Stimulated activated CD4-positive, alpha-beta T cell treated with anti-CD3 and anti-CD28 coated beads, Interleukin-15, amount 100 ng/mL, for 24 hours (primary cell): ENCODE measurements at regions not wholly inside any gene's neighbourhood (a gene's known extent, or its start where the extent isn't known, plus 50 kb on each side); places are given as distances from the start of the nearest gene placed in this dataset.
"Not testable (repeated sequence)": the region's sequence is repeated elsewhere in the genome, so short reads cannot be mapped to it uniquely, and the experiment has no call there.

Experiments used
- DNase-seq: peaks from one replicate; pipeline ENCODE4 v3.0.0-alpha.2; 2020

- DNase-seq: no peak
Observed at GRCh38 chr3:75248974-75249373, 415.2 kb upstream of the FRG2C start.

DNA sequence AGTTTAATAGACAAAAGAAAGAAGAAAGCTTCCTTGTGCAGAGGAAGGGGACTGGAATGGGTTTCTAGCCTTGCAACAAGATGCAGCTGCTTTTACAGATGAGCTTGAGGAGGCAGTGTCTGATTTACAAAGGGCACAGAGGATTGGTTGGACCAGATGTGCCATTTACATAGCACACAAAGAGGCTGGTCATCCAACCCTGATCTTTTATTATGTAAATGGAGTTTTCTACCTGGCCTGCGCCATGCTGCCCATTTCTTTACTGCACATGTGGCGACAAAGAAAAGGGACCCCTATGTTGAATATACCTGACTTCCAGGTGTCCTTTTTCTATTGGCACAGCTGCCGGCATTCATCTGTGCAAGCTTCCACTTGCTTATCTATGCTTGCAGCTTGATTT lies 409.4 kb upstream of the FRG2C start:
- DNase-seq: no peak

DNA sequence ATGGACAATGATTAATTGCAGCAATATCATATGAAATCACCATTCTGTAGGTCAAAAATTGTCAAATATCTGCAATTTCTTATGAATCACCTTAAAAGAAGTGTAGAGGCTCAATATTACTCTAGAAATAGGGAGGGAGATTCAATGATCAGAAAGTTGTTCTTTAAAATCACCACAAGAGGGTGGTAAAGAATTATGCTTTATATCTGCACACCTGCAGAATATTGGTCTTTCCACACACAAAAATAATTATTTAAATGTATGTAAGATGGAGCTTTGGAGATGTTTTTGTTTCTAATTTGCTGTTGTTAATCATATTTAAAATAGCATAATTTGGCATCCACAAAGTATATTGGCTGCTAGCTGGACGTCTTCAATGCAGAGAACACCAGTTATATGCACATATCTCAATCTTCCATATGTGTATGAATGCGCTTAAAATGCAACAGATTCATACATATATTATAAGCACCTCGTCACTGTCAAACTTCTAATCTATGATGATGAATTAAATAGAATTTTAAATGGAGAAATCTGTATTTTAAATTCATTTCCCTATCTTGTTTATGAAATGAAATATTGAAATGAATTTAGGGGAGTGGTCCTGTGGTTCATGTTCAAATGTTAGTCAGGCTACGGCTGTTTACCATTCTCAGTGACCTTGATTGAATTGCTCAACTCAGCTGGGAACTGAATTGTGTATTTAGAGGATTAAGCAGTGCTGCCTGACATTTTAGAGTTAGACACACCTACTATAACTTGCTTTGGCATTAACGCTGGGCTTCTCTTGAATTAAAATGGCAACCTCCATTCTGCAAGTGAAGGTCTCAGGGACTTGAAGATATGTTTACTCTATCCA lies 405.1 kb upstream of the FRG2C start:
- not testable (repeated sequence) for DNase-seq

DNA sequence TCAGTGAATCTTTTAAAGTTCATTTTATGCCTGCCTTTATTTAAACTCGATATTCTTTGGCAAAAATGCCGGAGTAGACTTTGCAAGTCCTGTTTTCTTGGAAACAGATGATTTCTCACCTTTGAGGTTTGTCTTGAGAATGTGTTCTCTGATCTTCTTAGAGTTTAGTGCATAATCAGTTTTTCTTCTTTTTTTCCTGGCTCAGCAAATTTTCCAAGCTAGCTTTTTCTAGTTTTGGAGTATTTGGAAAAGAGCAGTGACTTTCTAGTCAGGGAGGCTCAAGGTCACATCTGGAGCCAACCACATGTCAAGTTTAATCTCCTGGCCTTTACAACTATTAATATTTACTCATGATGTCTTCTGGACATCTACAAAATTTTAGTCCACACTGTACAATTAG lies 403.2 kb upstream of the FRG2C start:
- DNase-seq: not testable (repeated sequence)

- DNase-seq: no peak
Observed at GRCh38 chr3:75262661-75263060, 401.5 kb upstream of the FRG2C start.

DNA sequence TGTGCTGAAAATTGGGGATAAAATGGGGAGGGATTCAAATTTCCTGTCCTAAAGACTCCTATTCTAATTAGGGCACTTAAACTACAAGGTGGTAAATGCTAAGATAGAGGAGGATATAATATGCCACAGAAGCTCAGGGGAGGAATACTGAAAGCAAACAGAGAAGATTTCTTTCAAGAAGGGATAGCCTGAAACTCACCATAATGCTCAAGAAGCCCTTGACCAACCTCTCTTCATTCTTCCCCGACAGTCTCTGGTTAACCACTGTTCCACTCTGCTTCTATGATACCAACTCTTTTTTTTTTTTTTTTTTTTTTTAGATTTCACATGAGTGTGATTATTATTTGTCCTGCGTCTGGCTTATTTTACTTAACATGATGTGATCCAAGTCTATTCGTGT lies 398.2 kb upstream of the FRG2C start:
- DNase-seq: no peak

- not testable (repeated sequence) for DNase-seq
Observed at GRCh38 chr3:75268576-75268975, 395.6 kb upstream of the FRG2C start.

DNA sequence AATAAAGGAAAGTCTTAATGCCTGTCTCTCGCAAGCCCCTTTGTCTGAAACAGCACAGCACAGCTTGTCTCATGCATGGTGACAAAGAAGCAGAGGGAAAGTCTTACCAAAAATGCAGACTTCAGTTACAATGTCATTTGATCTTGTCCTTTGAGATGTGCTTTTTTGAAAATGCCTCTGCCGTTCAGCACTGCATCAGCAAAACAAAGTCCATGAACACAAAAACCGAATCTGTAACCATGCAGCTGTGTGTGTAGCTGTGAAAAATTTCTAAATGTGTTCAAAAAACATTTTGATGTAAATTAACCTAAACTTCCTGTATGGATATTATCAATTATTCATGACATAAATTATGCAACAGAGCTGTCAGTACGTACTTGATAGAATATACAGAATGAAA lies 391.9 kb upstream of the FRG2C start:
- DNase-seq: not testable (repeated sequence)

GRCh38 chr3:75272691-75273090 lies 391.4 kb upstream of the FRG2C start:
- DNase-seq: no peak

GRCh38 chr3:75285531-75286148 lies 378.5 kb upstream of the FRG2C start:
- DNase-seq: not testable (repeated sequence)

DNA sequence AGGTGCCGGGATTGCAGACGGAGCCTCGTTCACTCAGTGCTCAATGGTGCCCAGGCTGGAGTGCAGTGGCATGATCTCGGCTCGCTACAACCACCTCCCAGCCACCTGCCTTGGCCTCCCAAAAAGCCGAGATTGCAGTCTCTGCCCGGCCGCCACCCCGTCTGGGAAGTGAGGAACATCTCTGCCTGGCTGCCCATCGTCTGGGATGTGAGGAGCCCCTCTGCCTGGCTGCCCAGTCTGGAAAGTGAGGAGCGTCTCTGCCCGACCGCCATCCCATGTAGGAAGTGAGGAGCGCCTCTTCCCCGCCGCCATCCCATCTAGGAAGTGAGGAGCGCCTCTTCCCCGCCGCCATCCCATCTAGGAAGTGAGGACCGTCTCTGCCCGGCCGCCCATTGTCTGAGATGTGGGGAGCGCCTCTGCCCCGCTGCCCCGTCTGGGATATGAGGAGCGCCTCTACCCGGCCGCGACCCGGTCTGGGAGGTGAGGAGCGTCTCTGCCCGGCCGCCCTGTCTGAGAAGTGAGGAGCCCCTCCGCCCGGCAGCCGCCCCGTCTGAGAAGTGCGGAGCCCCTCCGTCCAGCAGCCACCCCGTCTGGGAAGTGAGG lies 375.1 kb upstream of the FRG2C start:
- not testable (repeated sequence) for DNase-seq

- no peak for DNase-seq
Observed at GRCh38 chr3:75294124-75294523, 370.0 kb upstream of the FRG2C start.

DNA sequence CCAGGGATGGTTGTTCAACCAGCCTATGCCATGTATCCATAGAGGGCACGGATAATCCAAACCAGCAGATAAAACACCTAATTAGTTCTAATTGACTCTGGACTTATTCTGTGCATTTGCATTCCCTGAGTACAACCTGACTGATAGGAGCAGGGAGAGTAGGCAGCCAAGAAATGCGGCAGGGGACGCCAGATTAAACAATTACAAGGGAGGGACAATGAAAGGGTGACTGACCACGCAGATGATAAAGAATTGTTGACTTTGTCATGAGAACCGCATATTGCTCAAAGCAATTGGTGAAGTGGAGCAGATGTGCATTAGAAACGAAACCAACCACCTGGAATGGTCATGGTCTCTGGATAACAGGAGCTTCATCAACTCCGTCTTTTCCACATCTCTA lies 369.1 kb upstream of the FRG2C start:
- DNase-seq: no peak

GRCh38 chr3:75296858-75297257 lies 367.3 kb upstream of the FRG2C start:
- no peak for DNase-seq

GRCh38 chr3:75300606-75301005 lies 363.5 kb upstream of the FRG2C start:
- DNase-seq: no peak

DNA sequence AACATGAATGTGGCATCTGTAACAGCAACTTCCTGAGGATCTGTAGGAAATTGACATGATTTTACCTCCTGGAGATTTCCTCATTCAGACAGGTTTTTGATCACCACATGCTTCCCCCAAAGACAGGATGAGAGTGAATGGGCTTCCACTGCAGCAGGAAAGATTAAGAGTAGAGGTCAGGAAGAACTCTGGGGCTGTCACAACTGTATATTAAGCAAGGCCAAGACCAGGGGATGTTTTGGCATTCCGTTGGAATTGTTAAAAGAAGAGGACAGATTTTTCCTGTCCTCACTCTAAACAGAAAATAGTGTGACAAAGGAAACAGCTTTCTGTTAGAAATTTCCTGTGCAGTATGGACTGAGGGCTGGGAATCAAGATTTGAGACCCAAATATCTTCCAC lies 363.1 kb upstream of the FRG2C start:
- DNase-seq: not testable (repeated sequence)

DNA sequence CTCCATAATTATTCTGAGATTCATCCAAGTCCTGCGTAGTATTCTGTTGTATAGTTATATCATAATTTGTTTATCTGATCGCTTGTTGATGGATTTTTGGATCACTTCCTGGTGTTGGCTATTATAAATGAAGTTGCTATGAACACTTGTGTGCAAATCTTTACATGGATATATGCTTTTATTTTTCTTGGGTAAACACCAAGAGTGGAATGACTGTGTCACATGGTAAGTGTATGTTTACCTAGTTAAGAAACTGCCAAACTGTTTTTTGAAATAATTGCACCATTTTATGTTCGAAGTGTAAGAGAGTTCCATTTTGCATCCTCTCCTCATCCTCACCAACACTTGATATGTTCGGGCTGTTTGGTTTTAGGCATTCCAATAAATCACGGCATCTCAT lies 360.4 kb upstream of the FRG2C start:
- DNase-seq: no peak

- no peak for DNase-seq
Observed at GRCh38 chr3:75305901-75306300, 358.2 kb upstream of the FRG2C start.

GRCh38 chr3:75311306-75311705 lies 352.8 kb upstream of the FRG2C start:
- DNase-seq: not testable (repeated sequence)

DNA sequence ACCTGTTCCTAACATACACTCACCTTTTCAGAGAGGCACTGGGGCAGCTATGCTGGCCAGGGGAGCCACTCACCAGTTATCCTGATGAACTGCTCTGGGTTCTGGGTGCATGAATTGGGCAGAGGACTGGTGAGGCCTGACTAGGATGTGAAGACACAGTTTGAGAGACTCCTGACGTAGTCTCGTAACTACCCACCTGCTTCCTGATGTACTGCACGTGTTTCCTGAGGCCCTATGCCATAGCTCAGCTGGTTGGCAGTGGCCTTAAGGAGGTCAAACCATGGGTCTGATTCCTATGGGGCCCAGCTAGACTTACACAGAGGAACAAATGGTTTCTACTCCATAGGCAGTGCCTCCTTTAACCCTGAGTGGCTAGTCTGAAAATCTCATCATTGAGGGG lies 351.7 kb upstream of the FRG2C start:
- DNase-seq: not testable (repeated sequence)

DNA sequence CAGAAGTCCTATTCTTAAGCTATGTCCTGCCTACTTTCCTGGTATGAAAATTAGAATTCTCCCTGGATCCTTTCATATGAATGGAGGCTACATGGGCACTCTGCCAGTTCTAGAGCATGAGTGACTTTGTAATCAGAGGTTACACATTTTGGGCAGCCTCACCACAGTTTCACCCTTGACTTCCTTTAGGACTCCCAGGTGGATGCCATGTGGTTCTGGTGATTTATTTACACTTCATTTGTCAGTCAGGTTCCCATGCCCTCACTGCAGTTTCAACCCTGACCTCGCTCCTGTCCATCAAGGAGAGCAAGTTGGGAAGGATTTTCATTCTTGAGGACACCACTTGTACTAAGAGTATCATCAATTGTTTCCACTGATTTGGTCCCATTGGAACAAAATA lies 344.4 kb upstream of the FRG2C start:
- DNase-seq: not testable (repeated sequence)

DNA sequence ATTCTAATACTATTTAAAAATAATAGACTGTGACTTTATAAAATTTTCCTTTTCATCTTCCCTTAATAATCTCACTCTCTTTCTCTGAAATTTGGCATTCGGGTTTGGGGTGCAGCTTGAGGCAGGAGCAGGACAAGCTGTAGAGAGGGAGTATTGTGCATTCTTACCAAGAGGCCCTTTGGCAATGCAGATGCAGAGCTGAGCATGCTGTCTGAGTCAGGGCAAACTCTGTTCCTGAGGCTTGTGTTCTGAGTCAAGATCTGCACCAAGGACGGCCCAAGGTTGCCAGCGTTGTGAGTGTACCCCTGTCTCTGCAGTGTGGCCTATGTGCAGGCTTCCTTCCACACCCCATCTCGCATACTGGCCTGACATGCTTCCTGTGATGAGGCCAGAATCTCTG lies 343.8 kb upstream of the FRG2C start:
- DNase-seq: no peak

DNA sequence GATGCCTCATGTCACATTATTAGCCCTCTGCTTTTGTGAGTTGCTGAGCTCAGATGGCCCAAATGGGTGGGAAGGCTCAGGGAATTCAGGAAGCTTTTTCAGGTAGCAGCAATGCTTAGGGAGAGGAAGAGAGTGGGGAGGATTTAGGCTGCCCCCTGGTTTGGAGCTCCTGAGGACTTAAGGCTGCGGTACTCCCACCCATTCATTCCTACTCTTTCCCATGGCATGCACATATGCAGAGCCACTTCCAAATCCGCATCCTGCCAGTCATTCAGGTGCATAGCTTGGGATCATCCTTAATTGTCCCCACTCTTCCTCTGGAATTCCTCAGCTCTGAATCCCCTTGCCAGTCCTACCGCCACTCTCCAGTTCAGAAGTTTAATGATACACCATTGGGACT lies 343.1 kb upstream of the FRG2C start:
- no peak for DNase-seq

DNA sequence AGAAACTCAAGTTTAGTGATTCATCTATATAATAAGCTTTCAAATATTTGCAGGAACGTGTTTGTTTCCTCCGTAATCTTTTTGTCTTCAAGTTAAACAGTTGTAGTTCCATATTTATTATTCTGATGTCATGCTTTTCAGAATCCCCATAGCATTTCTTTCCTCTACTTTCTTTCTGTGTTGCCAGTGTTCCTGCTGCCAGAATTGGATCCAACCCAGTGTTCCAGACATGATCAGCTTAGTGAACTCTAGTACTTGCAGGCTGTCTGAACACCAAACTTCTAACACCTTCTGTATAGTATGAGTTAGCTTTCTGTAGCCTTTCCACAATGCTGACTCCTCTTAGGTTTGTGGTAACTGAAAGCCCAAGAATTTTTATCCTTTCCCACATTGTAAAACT lies 340.2 kb upstream of the FRG2C start:
- not testable (repeated sequence) for DNase-seq
